ENCODE measurements at regions not wholly inside any gene's neighbourhood (a gene's known extent, or its start where the extent isn't known, plus 50 kb on each side); places are given as distances from the start of the nearest gene placed in this dataset.
A peak's percentile ranks its signal among the peaks of the same experiment; 100 is the strongest.

GRCh38 chrX:104343428-104344129, 88.8 kb upstream of the ESX1 start (continued):
- TF ChIP-seq ZNF138 (CRISPR knock-in tag; IDR thresholded peaks at IDR 0.05; ENCODE audit: low read depth) = no peak
- no peak for TF ChIP-seq ZHX2 (IDR thresholded peaks at IDR 0.05; ENCODE audit: low read depth)
- TF ChIP-seq ZHX2 (CRISPR knock-in tag; IDR thresholded peaks at IDR 0.05; ENCODE audit: borderline replicate concordance) = no peak
- TF ChIP-seq ZNF24 (IDR thresholded peaks at IDR 0.05) = no peak
- TF ChIP-seq ATF3 (CRISPR knock-in tag; IDR thresholded peaks at IDR 0.05) = no peak
- no peak for TF ChIP-seq TRIM24 (CRISPR knock-in tag; IDR thresholded peaks at IDR 0.05)
- no peak for TF ChIP-seq MLXIP (CRISPR knock-in tag; IDR thresholded peaks at IDR 0.05; ENCODE audit: borderline replicate concordance)
- TF ChIP-seq TEAD2 (CRISPR knock-in tag; IDR thresholded peaks at IDR 0.05) = no peak
- no peak for TF ChIP-seq ZBTB44 (CRISPR knock-in tag; IDR thresholded peaks at IDR 0.05)
- TF ChIP-seq ZNF576 (CRISPR knock-in tag; IDR thresholded peaks at IDR 0.05) = peak; percentile 96; the same call in 1 of the 2 replicates
- no peak for TF ChIP-seq ZNF660 (CRISPR knock-in tag; IDR thresholded peaks at IDR 0.05; ENCODE audit: borderline replicate concordance, low read depth)
- TF ChIP-seq ZBTB7B (CRISPR knock-in tag; IDR thresholded peaks at IDR 0.05) = no peak
- TF ChIP-seq ZNF580 (CRISPR knock-in tag; IDR thresholded peaks at IDR 0.05; ENCODE audit: borderline replicate concordance, low read depth) = no peak
- no peak for TF ChIP-seq ZNF777 (CRISPR knock-in tag; IDR thresholded peaks at IDR 0.05)
- TF ChIP-seq ZNF770 (CRISPR knock-in tag; IDR thresholded peaks at IDR 0.05) = peak; percentile 58; the same call in 1 of the 2 replicates
- no peak for TF ChIP-seq NR2F6 (IDR thresholded peaks at IDR 0.05)
- TF ChIP-seq NR2F6 (CRISPR knock-in tag; IDR thresholded peaks at IDR 0.05) = no peak
